HAP-1 (cell line): ENCODE measurements at regions not wholly inside any gene's neighbourhood (a gene's known extent, or its start where the extent isn't known, plus 50 kb on each side); places are given as distances from the start of the nearest gene placed in this dataset.

ENCODE experiments used
- DNase-seq, 2 experiments: peaks; one replicate each; pipeline ENCODE4 v3.0.0-alpha.2; 2016 to 2020; ENCODE audit warnings: low spot score in 2 of 2
- H3K27me3 ChIP-seq: fragments of 250-450 bp; sonication (Bioruptor Pico); 2 replicates; pipeline ENCODE4 v1.5.1; 2020; ENCODE audit warnings: low read depth, mild to moderate bottlenecking, moderate library complexity
- H3K36me3 ChIP-seq: fragments of 250-450 bp; sonication (Bioruptor Pico); replicated peaks from 2 replicates; pipeline ENCODE4 v1.5.1; 2020; ENCODE audit warnings: mild to moderate bottlenecking
- H3K4me1 ChIP-seq: fragments of 250-450 bp; sonication (Bioruptor Pico); 2 replicates; pipeline ENCODE4 v1.5.1; 2020; ENCODE audit warnings: mild to moderate bottlenecking
- H3K4me3 ChIP-seq: fragments of 250-450 bp; sonication (Bioruptor Pico); 2 replicates; pipeline ENCODE4 v1.5.1; 2020; ENCODE audit warnings: mild to moderate bottlenecking, moderate library complexity
- H3K9me3 ChIP-seq: fragments of 250-450 bp; sonication (Bioruptor Pico); 2 replicates; pipeline ENCODE4 v1.5.1; 2020; ENCODE audit warnings: mild to moderate bottlenecking, moderate library complexity
- in situ Hi-C: fragments of 300-500 bp; cut with MboI; formaldehyde crosslinking; loops from 3 replicates; pipeline ENCODE4 v1.14.3; 2020; ENCODE audit warnings: low sequenced_read_pairs, inconsistent platforms, mixed read lengths

GRCh38 chr17:72254808-72255449, 134.1 kb downstream of the SOX9 start:
- H3K27me3 ChIP-seq, result no peaks in the 10 kb centered on the region
- no peaks in the 10 kb centered on the region for H3K36me3 ChIP-seq
- H3K4me3 ChIP-seq, result no peak overlapping the region
- in situ Hi-C loops, result loop anchor here (25.0 kb wide), 1 partner anchor 93 kb away; no protein-coding TSS in a partner anchor
- no peak for DNase-seq
- no peaks in the 10 kb centered on the region for H3K9me3 ChIP-seq
- no peaks in the 10 kb centered on the region for H3K4me1 ChIP-seq

- H3K4me3 ChIP-seq, result no peak overlapping the region
- H3K36me3 ChIP-seq, result no peaks in the 10 kb centered on the region
- H3K9me3 ChIP-seq, result no peaks in the 10 kb centered on the region
- no peaks in the 10 kb centered on the region for H3K4me1 ChIP-seq
- no peaks in the 10 kb centered on the region for H3K27me3 ChIP-seq
- DNase-seq, result no peak
- in situ Hi-C loops, result loop anchor here (25.0 kb wide), 1 partner anchor 93 kb away; no protein-coding TSS in a partner anchor
Measured at GRCh38 chr17:72255481-72255880, 134.7 kb downstream of the SOX9 start.

- Histone ChIP-seq H3K4me1 (no peaks in the 10 kb centered on the region), H3K27me3 (no peaks in the 10 kb centered on the region), H3K36me3 (no peaks in the 10 kb centered on the region), H3K4me3 (no peak overlapping the region), H3K9me3 (no peaks in the 10 kb centered on the region)
- no peak for DNase-seq
- in situ Hi-C loops, result loop anchor here (25.0 kb wide), 1 partner anchor 96 kb away; no protein-coding TSS in a partner anchor
Measured at GRCh38 chr17:72258711-72259110, 137.9 kb downstream of the SOX9 start.

GRCh38 chr17:72259922-72260321, 139.1 kb downstream of the SOX9 start:
- no peak for DNase-seq

GRCh38 chr17:72262766-72263165, 141.9 kb downstream of the SOX9 start:
- H3K9me3 ChIP-seq, result no peaks in the 10 kb centered on the region
- no peaks in the 10 kb centered on the region for H3K4me1 ChIP-seq
- no peak for DNase-seq
- no peak overlapping the region for H3K4me3 ChIP-seq
- H3K27me3 ChIP-seq, result no peaks in the 10 kb centered on the region
- no peaks in the 10 kb centered on the region for H3K36me3 ChIP-seq
- in situ Hi-C loops, result loop anchor here (25.0 kb wide), 1 partner anchor 100 kb away; no protein-coding TSS in a partner anchor

More at GRCh38 chr17:72259922-72260321, 139.1 kb downstream of the SOX9 start:
- Histone ChIP-seq H3K27me3 (no peaks in the 10 kb centered on the region), H3K4me1 (no peaks in the 10 kb centered on the region), H3K4me3 (no peak overlapping the region), H3K36me3 (no peaks in the 10 kb centered on the region), H3K9me3 (no peaks in the 10 kb centered on the region)
- in situ Hi-C loops, result loop anchor here (25.0 kb wide), 1 partner anchor 98 kb away; no protein-coding TSS in a partner anchor

- Histone ChIP-seq H3K27me3 (no peaks in the 10 kb centered on the region), H3K9me3 (no peaks in the 10 kb centered on the region), H3K36me3 (no peaks in the 10 kb centered on the region), H3K4me1 (no peaks in the 10 kb centered on the region), H3K4me3 (no peak overlapping the region)
- in situ Hi-C loops, result loop anchor here (25.0 kb wide), 1 partner anchor 103 kb away; no protein-coding TSS in a partner anchor
- no peak for DNase-seq
Measured at GRCh38 chr17:72264682-72265405, 144.0 kb downstream of the SOX9 start.

GRCh38 chr17:72266112-72266775, 145.4 kb downstream of the SOX9 start:
- Histone ChIP-seq H3K4me3 (no peak overlapping the region), H3K9me3 (no peaks in the 10 kb centered on the region), H3K4me1 (no peaks in the 10 kb centered on the region), H3K36me3 (no peaks in the 10 kb centered on the region), H3K27me3 (no peaks in the 10 kb centered on the region)
- no peak for DNase-seq
- in situ Hi-C loops, result loop anchor here (25.0 kb wide), 1 partner anchor 104 kb away; no protein-coding TSS in a partner anchor

- DNase-seq, result no peak
- in situ Hi-C loops, result loop anchor here (25.0 kb wide), 1 partner anchor 105 kb away; no protein-coding TSS in a partner anchor
- Histone ChIP-seq H3K9me3 (no peaks in the 10 kb centered on the region), H3K4me3 (no peak overlapping the region), H3K4me1 (no peaks in the 10 kb centered on the region), H3K27me3 (no peaks in the 10 kb centered on the region), H3K36me3 (no peaks in the 10 kb centered on the region)
Measured at GRCh38 chr17:72267601-72268000, 146.8 kb downstream of the SOX9 start.

- in situ Hi-C loops, result loop anchor here (25.0 kb wide), 1 partner anchor 106 kb away; no protein-coding TSS in a partner anchor
- no peaks in the 10 kb centered on the region for H3K9me3 ChIP-seq
- no peaks in the 10 kb centered on the region for H3K27me3 ChIP-seq
- no peaks in the 10 kb centered on the region for H3K36me3 ChIP-seq
- no peak overlapping the region for H3K4me3 ChIP-seq
- H3K4me1 ChIP-seq, result no peaks in the 10 kb centered on the region
- no peak for DNase-seq
Measured at GRCh38 chr17:72268431-72268830, 147.6 kb downstream of the SOX9 start.

GRCh38 chr17:72270273-72270924, 149.6 kb downstream of the SOX9 start:
- Histone ChIP-seq H3K36me3 (no peaks in the 10 kb centered on the region), H3K9me3 (no peaks in the 10 kb centered on the region), H3K27me3 (no peaks in the 10 kb centered on the region), H3K4me1 (no peaks in the 10 kb centered on the region), H3K4me3 (no peak overlapping the region)
- in situ Hi-C loops, result loop anchor here (25.0 kb wide), 1 partner anchor 108 kb away; no protein-coding TSS in a partner anchor
- DNase-seq, result no peak

GRCh38 chr17:72271603-72272002, 150.8 kb downstream of the SOX9 start:
- Histone ChIP-seq H3K9me3 (no peaks in the 10 kb centered on the region), H3K36me3 (no peaks in the 10 kb centered on the region), H3K4me1 (no peaks in the 10 kb centered on the region), H3K27me3 (no peaks in the 10 kb centered on the region), H3K4me3 (no peak overlapping the region)
- DNase-seq, result no peak
- in situ Hi-C loops, result loop anchor here (25.0 kb wide), 1 partner anchor 109 kb away; no protein-coding TSS in a partner anchor

- H3K27me3 ChIP-seq, result no peaks in the 10 kb centered on the region
- in situ Hi-C loops, result loop anchor here (25.0 kb wide), 1 partner anchor 111 kb away; no protein-coding TSS in a partner anchor
- H3K9me3 ChIP-seq, result no peaks in the 10 kb centered on the region
- H3K4me3 ChIP-seq, result no peak overlapping the region
- no peaks in the 10 kb centered on the region for H3K4me1 ChIP-seq
- H3K36me3 ChIP-seq, result no peaks in the 10 kb centered on the region
- no peak for DNase-seq
Measured at GRCh38 chr17:72273289-72274056, 152.7 kb downstream of the SOX9 start.
